Fibroblast of pulmonary artery (primary cell): ENCODE measurements at regions not wholly inside any gene's neighbourhood (a gene's known extent, or its start where the extent isn't known, plus 50 kb on each side); places are given as distances from the start of the nearest gene placed in this dataset.
"Not testable (repeated sequence)": the region's sequence is repeated elsewhere in the genome, so short reads cannot be mapped to it uniquely, and the experiment has no call there.

Experiments
- DNase-seq: peaks from one replicate; pipeline ENCODE4 v3.0.0-alpha.2; 2010; ENCODE audit warnings: low read depth
- H3K4me3 ChIP-seq: replicated peaks from 2 replicates; pipeline ENCODE4 v1.5.1; 2011; ENCODE audit warnings: low read depth, mild to moderate bottlenecking, control low read depth, low read length, moderate library complexity
- TF ChIP-seq, protein P1 (sequence below): IDR thresholded peaks from 2 replicates; pipeline ENCODE4 v1.5.1; 2011; ENCODE audit warnings: mild to moderate bottlenecking, control low read depth, low read length, inconsistent platforms; ENCODE audit errors: missing control alignments

DNA sequence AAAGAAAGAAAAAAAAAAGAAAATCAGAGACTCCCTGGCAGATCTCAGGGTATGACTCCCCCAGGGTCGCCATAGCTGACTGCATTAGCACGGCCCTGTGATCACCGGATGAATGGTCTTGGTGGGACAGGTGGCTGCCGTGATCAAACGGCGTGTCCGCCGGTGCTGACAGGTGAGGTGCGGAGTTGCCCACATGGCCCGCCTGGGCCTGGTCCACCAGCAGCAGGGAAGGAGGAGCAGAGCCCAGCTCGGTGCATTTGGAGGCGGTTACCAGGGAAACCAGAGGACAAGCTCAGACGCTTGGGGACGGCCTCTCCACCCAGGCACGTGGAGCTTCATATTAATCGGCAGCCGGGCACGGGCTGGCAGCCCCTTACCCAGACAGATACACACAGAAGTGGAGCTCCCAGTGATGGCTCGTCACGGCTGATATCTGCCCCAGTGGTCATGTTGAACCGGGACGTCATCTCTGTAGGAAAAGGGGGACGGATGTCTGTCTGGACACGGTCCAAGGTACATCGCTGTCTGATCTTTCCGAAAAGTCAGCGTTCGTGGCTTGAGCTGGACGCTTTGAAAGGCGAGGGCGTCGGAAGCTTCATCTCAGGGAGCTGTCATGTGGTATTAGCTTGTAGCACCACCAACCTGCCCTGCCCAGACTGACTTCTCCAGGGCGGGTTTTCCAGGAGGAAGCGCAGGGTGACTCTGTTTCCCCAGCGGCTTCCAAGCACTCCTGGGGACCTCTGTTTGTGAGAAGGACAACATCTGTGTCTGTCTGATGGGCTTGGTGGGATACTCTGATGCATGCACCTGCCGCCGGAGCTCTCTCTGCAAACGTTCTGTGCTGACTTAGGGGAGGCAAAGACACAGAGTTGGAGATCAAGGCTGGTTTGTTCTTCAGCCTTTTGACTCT lies 180.7 kb downstream of the CRLF2 start:
- DNase-seq = no peak
- TF ChIP-seq, protein P1, sequence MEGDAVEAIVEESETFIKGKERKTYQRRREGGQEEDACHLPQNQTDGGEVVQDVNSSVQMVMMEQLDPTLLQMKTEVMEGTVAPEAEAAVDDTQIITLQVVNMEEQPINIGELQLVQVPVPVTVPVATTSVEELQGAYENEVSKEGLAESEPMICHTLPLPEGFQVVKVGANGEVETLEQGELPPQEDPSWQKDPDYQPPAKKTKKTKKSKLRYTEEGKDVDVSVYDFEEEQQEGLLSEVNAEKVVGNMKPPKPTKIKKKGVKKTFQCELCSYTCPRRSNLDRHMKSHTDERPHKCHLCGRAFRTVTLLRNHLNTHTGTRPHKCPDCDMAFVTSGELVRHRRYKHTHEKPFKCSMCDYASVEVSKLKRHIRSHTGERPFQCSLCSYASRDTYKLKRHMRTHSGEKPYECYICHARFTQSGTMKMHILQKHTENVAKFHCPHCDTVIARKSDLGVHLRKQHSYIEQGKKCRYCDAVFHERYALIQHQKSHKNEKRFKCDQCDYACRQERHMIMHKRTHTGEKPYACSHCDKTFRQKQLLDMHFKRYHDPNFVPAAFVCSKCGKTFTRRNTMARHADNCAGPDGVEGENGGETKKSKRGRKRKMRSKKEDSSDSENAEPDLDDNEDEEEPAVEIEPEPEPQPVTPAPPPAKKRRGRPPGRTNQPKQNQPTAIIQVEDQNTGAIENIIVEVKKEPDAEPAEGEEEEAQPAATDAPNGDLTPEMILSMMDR = no peak
- H3K4me3 ChIP-seq = no peak overlapping the region

DNA sequence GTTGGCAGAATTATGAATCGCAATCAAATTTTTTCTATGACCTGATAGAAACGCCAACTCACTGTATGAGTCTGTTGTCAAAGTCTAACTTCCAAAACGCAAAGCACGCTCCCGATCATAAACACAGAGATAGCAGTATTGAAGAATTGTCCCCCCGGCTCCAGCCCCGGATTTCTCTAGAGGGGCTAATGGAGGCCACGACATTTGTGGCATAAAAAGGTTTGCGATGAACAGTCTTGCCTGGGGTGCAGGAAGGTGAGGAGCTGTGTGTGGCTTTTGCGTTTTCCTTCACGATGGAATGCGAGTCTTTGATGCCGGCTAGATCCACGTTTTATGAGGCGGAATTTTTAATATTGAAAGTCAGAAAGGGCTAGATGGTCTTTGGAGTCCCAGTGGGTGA lies 183.0 kb downstream of the CRLF2 start:
- TF ChIP-seq, protein P1 = no peak
- H3K4me3 ChIP-seq = no peak overlapping the region
- DNase-seq = no peak

DNA sequence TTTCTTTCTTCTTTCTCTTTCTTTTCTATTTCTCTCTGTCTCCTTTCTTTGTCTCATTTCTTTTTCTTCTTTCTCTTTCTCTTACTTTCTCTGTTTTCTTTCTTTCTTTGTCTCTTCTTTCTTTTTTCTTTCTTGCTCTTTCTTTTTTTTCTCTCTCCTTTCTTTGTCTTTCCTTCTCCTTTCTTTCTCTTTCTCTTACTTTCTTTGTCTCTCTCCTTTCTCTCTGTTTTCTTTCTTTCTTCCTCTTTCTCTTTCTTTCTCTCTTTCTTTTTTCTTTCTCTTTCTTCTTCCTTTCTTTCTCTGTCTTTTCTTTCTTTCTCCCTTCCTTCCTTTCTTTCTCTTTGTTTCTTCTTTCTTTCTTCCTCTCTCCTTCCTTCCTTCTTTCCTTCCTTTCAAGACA lies 184.8 kb downstream of the CRLF2 start:
- no peak for DNase-seq
- TF ChIP-seq, protein P1 = no peak
- H3K4me3 ChIP-seq = no peak overlapping the region

DNA sequence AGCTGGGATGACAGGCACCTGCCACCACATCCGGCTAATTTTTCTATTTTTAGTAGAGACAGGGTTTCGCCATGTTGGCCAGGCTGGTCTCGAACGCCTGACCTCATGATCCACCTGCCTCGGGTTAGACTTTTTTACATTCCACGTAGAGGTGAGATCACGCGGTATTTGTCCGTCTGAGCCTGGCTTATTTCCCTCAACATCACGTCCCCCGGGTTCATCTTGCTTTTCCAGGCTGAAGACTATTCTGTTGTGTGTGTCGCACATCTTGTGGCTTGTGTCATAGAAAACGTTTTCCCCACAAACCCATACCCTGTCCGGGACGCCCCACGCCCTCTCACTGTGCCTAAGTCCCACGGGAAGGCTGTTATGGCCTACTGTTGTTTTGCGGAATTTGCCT lies 185.3 kb downstream of the CRLF2 start:
- no peak overlapping the region for H3K4me3 ChIP-seq
- TF ChIP-seq, protein P1 = no peak
- no peak for DNase-seq

DNA sequence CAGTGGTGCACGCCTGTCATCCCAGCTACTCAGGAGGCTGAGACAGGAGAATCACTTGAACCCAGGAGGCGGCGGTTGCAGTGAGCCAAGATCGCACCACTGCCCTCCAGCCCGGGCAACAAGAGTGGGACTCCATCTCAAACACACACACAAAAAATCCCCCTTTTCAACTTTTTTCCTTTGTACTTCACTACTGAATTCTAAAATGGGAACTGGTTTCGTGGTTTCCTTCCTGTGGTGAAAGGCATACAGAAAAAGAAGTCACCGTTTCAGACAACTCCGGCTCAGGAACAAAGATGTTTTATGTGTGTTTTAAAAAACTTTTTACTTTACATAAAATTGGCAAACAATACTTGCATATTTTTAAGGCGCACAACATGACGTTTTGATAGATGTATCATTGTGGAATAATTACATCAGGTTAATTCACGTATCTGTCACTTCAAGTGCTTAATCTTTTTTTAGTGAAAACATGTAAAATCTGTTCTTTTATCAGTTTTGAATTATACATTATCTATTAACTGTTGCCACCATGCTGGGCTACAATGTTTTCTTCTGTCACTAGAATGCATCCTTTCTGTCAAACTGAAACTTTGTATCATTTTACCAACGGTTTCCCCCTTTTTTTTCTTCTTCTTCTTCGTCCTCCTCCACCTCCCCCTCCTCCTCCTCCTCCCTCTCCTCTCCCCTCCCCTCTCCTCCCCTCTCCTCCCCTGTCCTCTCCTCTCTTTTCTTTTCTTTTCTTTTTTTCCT lies 186.0 kb downstream of the CRLF2 start:
- TF ChIP-seq, protein P1 = no peak
- no peak overlapping the region for H3K4me3 ChIP-seq
- no peak for DNase-seq

DNA sequence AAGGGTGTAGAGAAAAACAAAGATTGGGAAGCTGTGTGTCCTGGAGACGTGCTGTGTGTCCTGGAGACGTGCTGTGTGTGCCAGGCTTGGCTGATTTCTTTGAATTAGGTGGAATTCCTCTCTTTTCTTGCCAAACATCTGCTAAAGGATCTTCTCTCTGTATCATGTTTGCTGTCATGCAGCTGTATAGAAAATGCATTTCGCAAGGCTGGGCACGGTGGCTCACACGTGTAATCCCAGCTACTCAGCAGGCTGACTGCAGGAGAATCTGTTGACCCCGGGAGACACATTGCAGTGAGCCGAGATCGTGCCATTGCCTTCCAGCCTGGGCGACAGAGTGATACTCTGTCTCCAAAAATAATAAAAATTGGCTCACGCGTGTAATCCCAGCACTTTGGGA lies 187.0 kb downstream of the CRLF2 start:
- no peak overlapping the region for H3K4me3 ChIP-seq
- no peak for DNase-seq
- TF ChIP-seq, protein P1 = no peak

DNA sequence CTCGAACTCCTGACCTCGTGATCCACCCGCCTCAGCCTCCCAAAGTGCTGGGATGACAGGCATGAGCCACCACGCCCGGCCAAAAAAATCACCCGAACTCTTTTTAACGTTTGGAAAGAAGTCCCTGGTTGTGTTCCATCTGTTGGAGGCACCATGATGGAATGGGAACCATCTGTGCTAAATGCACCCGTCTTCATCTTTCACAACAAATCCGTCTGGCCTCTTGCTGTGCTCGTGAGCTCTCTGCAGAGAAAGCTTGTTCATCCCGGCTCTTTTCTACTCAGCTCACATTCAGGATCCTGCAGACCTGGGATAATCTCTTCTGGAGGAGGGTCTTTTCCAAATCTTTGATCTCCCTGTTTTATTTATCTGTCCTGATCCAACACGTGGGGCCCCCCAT lies 188.8 kb downstream of the CRLF2 start:
- H3K4me3 ChIP-seq = no peak overlapping the region
- TF ChIP-seq, protein P1 = no peak
- no peak for DNase-seq

DNA sequence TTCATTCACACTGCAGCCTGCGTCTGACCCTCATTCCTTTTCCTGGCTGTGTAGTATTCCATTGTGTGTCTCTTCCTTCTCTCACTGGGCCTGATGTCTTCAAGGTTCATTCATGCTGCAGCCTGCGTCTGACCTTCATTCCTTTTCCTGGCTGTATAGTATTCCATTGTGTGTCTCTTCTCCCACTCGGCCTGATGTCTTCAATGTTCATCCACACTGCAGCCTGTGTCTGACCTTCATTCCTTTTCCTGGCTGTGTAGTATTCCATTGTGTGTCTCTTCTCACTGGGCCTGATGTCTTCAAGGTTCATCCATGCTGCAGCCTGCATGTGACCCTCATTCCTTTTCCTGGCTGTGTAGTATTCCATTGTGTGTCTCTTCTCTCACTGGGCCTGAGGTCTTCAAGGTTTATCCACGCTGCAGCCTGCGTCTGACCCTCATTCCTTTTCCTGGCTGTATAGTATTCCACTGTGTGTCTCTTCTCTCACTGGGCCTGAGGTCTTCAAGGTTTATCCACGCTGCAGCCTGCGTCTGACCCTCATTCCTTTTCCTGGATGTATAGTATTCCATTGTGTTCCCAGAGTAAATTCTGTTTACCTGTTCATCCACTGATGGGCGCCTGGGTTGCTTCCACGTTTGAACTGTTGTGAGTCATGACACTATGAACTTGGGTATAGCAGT lies 191.0 kb downstream of the CRLF2 start:
- DNase-seq, H3K4me3 ChIP-seq: not testable (repeated sequence)
